H9 (cell line): ENCODE measurements at regions not wholly inside any gene's neighbourhood (a gene's known extent, or its start where the extent isn't known, plus 50 kb on each side); places are given as distances from the start of the nearest gene placed in this dataset.

ENCODE experiments used
- DNase-seq: peaks from one replicate; pipeline ENCODE4 v3.0.0-alpha.2; 2017
- H2AFZ ChIP-seq: one replicate; pipeline ENCODE4 v1.6.1; 2013; ENCODE audit warnings: mild to moderate bottlenecking, low read length, control low read depth, moderate library complexity
- H2AK5ac ChIP-seq: 2 replicates; pipeline ENCODE4 v1.6.1; 2013; ENCODE audit warnings: low read length, control low read depth, mixed read lengths; ENCODE audit not compliant: insufficient read length
- H2BK120ac ChIP-seq: one replicate; pipeline ENCODE4 v1.6.1; 2013; ENCODE audit warnings: low read depth, mild to moderate bottlenecking, low read length, control low read depth, inconsistent platforms; ENCODE audit not compliant: poor library complexity, severe bottlenecking
- H2BK12ac ChIP-seq: 2 replicates; pipeline ENCODE4 v1.6.1; 2013; ENCODE audit warnings: low read length, control low read depth, mixed read lengths, low read depth; ENCODE audit not compliant: insufficient read length
- H2BK15ac ChIP-seq: 2 replicates; pipeline ENCODE4 v1.6.1; 2013; ENCODE audit warnings: low read depth, low read length, control low read depth
- H2BK20ac ChIP-seq: one replicate; pipeline ENCODE4 v1.6.1; 2013; ENCODE audit warnings: low read depth, mild to moderate bottlenecking, low read length, control low read depth, inconsistent platforms; ENCODE audit not compliant: poor library complexity, severe bottlenecking
- H2BK5ac ChIP-seq: 2 replicates; pipeline ENCODE4 v1.6.1; 2013; ENCODE audit warnings: low read length, control low read depth, mixed read lengths; ENCODE audit not compliant: insufficient read length
- H3K14ac ChIP-seq: 2 replicates; pipeline ENCODE4 v1.6.1; 2013; ENCODE audit warnings: low read length, control low read depth; ENCODE audit not compliant: insufficient read depth
- H3K18ac ChIP-seq: 2 replicates; pipeline ENCODE4 v1.6.1; 2013; ENCODE audit warnings: low read depth, mild to moderate bottlenecking, mixed read lengths, low read length, control low read depth; ENCODE audit not compliant: insufficient read length
- H3K23ac ChIP-seq: 2 replicates; pipeline ENCODE4 v1.6.1; 2013; ENCODE audit warnings: low read length, control low read depth, mixed read lengths, low read depth; ENCODE audit not compliant: insufficient read length
- H3K23me2 ChIP-seq: 2 replicates; pipeline ENCODE4 v1.6.1; 2013; ENCODE audit warnings: low read depth, mild to moderate bottlenecking, mixed read lengths, low read length, control low read depth; ENCODE audit not compliant: insufficient read length, poor library complexity, severe bottlenecking
- H3K27ac ChIP-seq: 2 replicates; pipeline ENCODE4 v1.5.1; 2013; ENCODE audit warnings: low read length, control low read depth, mixed read lengths, low read depth; ENCODE audit not compliant: insufficient read length
- H3K27me3 ChIP-seq: 2 replicates; pipeline ENCODE4 v1.6.1; 2013; ENCODE audit warnings: low read length, control low read depth, inconsistent platforms; ENCODE audit not compliant: insufficient read depth
- H3K4ac ChIP-seq: 2 replicates; pipeline ENCODE4 v1.6.1; 2013; ENCODE audit warnings: low read depth, mild to moderate bottlenecking, control low read depth, inconsistent platforms, low read length, moderate library complexity
- H3K4me1 ChIP-seq: 2 replicates; pipeline ENCODE4 v1.6.1; 2013; ENCODE audit warnings: low read length, control low read depth, inconsistent platforms; ENCODE audit not compliant: insufficient read depth
- H3K4me2 ChIP-seq: 2 replicates; pipeline ENCODE4 v1.6.1; 2013; ENCODE audit warnings: low read length, control low read depth, mixed read lengths; ENCODE audit not compliant: insufficient read length, insufficient read depth
- H3K56ac ChIP-seq: 2 replicates; pipeline ENCODE4 v1.6.1; 2013; ENCODE audit warnings: low read depth, mild to moderate bottlenecking, mixed read lengths, low read length, control low read depth; ENCODE audit not compliant: insufficient read length
- H3K79me1 ChIP-seq: 2 replicates; pipeline ENCODE4 v1.6.1; 2013; ENCODE audit warnings: low read depth, mild to moderate bottlenecking, moderate library complexity, low read length, control low read depth, inconsistent platforms; ENCODE audit not compliant: insufficient read depth, poor library complexity, severe bottlenecking
- H3K79me2 ChIP-seq: 2 replicates; pipeline ENCODE4 v1.6.1; 2013; ENCODE audit warnings: low read length, control low read depth, inconsistent platforms; ENCODE audit not compliant: insufficient read depth
- H3K9ac ChIP-seq: 2 replicates; pipeline ENCODE4 v1.6.1; 2013; ENCODE audit warnings: low read length, control low read depth, mixed read lengths; ENCODE audit not compliant: insufficient read length; ENCODE audit errors: extremely low read depth
- H3K9me3 ChIP-seq: one replicate; pipeline ENCODE4 v1.6.1; 2013; ENCODE audit warnings: low read depth, low read length, inconsistent platforms; ENCODE audit not compliant: control insufficient read depth
- H3T11ph ChIP-seq: one replicate; pipeline ENCODE4 v1.6.1; 2013; ENCODE audit warnings: mild to moderate bottlenecking, low read length, control low read depth, inconsistent platforms
- H4K20me1 ChIP-seq: one replicate; pipeline ENCODE4 v1.6.1; 2013; ENCODE audit not compliant: control insufficient read depth, insufficient read length, insufficient read depth
- H4K5ac ChIP-seq: 2 replicates; pipeline ENCODE4 v1.6.1; 2013; ENCODE audit warnings: low read depth, mild to moderate bottlenecking, mixed read lengths, low read length, control low read depth; ENCODE audit not compliant: insufficient read length
- H4K8ac ChIP-seq: replicated peaks from 2 replicates; pipeline ENCODE4 v1.6.1; 2013; ENCODE audit warnings: low read length, control low read depth, mixed read lengths, low read depth; ENCODE audit not compliant: insufficient read length
- H4K91ac ChIP-seq: 2 replicates; pipeline ENCODE4 v1.6.1; 2013; ENCODE audit warnings: low read depth, mild to moderate bottlenecking, moderate library complexity, mixed read lengths, low read length, control low read depth; ENCODE audit not compliant: insufficient read length
- H3K27ac Mint-ChIP-seq, 3 experiments: 2 replicates in 2 of 3; 3 replicates in 1 of 3; pipeline ENCODE4 v1.8.0; 2020 to 2021; ENCODE audit warnings: mixed read lengths in 3 of 3, mild to moderate bottlenecking in 1 of 3, moderate library complexity in 1 of 3
- H3K27me3 Mint-ChIP-seq: 2 replicates; pipeline ENCODE4 v1.8.0; 2021; ENCODE audit warnings: low read depth, mild to moderate bottlenecking, moderate library complexity, mixed read lengths
- H3K36me3 Mint-ChIP-seq, 3 experiments: 2 replicates in 2 of 3; 3 replicates in 1 of 3; pipeline ENCODE4 v1.8.0; 2020 to 2021; ENCODE audit warnings: low read depth in 3 of 3, mixed read lengths in 3 of 3; ENCODE audit not compliant: insufficient read depth in 1 of 3
- H3K4me1 Mint-ChIP-seq, 2 experiments: 2 replicates each; pipeline ENCODE4 v1.8.0; 2020; ENCODE audit warnings: mixed read lengths in 2 of 2
- H3K4me3 Mint-ChIP-seq, 2 experiments: 2 replicates in 1 of 2; 3 replicates in 1 of 2; pipeline ENCODE4 v1.8.0; 2020 to 2021; ENCODE audit warnings: mild to moderate bottlenecking in 2 of 2, mixed read lengths in 2 of 2, moderate library complexity in 1 of 2
- H3K9me3 Mint-ChIP-seq, 2 experiments: 2 replicates in 1 of 2; 3 replicates in 1 of 2; pipeline ENCODE4 v1.8.0; 2020; ENCODE audit warnings: mild to moderate bottlenecking in 2 of 2, mixed read lengths in 2 of 2, moderate library complexity in 1 of 2
- WGBS: extraction: QIAGEN DNeasy Blood & Tissue Kit; methylation state at CpG from one replicate; pipeline ENCODE4 v1.1.7; 2013; ENCODE audit warnings: missing lambda C conversion rate, low lambda C conversion rate, mixed read lengths; ENCODE audit not compliant: insufficient read length; ENCODE audit errors: extremely low coverage; 5-methylcytosine and 5-hydroxymethylcytosine counted together
- TF ChIP-seq, protein P1 (sequence below): fragments of 200-600 bp; sonication (generic); conservative IDR thresholded peaks from 3 replicates; pipeline ENCODE4 v1.8.0; 2021; ENCODE audit warnings: antibody characterized with exemption, mild to moderate bottlenecking

DNA sequence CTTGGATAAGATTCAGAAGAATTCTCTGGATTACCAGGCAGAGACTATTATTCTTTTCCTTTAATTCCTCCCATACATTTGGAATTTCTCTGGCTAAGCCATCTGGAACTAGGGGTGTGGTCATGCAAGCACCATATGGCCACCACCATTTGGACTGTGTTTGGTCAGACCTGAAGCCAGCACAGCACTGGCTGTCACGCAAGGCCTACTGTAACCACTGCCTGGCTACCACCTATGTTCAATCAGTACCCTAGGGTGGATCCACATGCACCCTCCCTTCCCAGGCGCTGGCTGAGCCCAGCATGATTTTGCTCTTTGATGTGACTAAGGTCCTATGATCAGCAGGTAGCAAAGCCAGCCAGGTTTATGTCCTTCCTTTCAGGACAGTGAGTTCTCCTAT, 287.8 kb upstream of the GOLIM4 start:
- Histone ChIP-seq H3K79me2 (no peaks in the 10 kb centered on the region), H2BK120ac (no peak overlapping the region), H4K20me1 (no peaks in the 10 kb centered on the region), H4K5ac (no peak overlapping the region), H3K27me3 (no peaks in the 10 kb centered on the region), H3K9ac (no peak overlapping the region), H2BK20ac (no peak overlapping the region), H3K23ac (no peak overlapping the region), H3K23me2 (no peaks in the 10 kb centered on the region), H3K4me1 (no peaks in the 10 kb centered on the region), H2BK15ac (no peak overlapping the region), H2AFZ (no peak overlapping the region), H3K79me1 (no peaks in the 10 kb centered on the region), H2BK12ac (no peak overlapping the region), H3K9me3 (no peaks in the 10 kb centered on the region), H3T11ph (no peak overlapping the region), H2AK5ac (no peak overlapping the region), H4K8ac (no peak overlapping the region), H3K14ac (no peak overlapping the region), H4K91ac (no peak overlapping the region), H3K27ac (no peak overlapping the region), H3K4ac (no peak overlapping the region), H2BK5ac (no peak overlapping the region), H3K56ac (no peak overlapping the region), H3K18ac (no peak overlapping the region), H3K4me2 (no peak overlapping the region)
- WGBS, result no CpG with 5 or more reads among the region's 2 CpGs
- TF ChIP-seq, protein P1, sequence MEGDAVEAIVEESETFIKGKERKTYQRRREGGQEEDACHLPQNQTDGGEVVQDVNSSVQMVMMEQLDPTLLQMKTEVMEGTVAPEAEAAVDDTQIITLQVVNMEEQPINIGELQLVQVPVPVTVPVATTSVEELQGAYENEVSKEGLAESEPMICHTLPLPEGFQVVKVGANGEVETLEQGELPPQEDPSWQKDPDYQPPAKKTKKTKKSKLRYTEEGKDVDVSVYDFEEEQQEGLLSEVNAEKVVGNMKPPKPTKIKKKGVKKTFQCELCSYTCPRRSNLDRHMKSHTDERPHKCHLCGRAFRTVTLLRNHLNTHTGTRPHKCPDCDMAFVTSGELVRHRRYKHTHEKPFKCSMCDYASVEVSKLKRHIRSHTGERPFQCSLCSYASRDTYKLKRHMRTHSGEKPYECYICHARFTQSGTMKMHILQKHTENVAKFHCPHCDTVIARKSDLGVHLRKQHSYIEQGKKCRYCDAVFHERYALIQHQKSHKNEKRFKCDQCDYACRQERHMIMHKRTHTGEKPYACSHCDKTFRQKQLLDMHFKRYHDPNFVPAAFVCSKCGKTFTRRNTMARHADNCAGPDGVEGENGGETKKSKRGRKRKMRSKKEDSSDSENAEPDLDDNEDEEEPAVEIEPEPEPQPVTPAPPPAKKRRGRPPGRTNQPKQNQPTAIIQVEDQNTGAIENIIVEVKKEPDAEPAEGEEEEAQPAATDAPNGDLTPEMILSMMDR, result no peak
- peaks cover 4% of the 10 kb centered on the region in 2 experiments; a peak in 3 of 4 replicates for H3K4me1 Mint-ChIP-seq
- no peaks in the 10 kb centered on the region for H3K36me3 Mint-ChIP-seq
- no peak overlapping the region for H3K4me3 Mint-ChIP-seq
- no peaks in the 10 kb centered on the region for H3K27me3 Mint-ChIP-seq
- H3K27ac Mint-ChIP-seq, result no peak overlapping the region
- no peak for DNase-seq
- H3K9me3 Mint-ChIP-seq, result no peaks in the 10 kb centered on the region; a peak in 1 of 5 replicates
